ENCODE measurements at regions not wholly inside any gene's neighbourhood (a gene's known extent, or its start where the extent isn't known, plus 50 kb on each side); places are given as distances from the start of the nearest gene placed in this dataset.

- H3K79me2 ChIP-seq (ENCODE audit: control insufficient read depth, insufficient read depth, low read length), result no peaks in the 10 kb centered on the region
- no peaks in the 10 kb centered on the region for H3K4me1 ChIP-seq (ENCODE audit: control insufficient read depth, insufficient read depth, low read length)
- CTCF ChIA-PET, result no interaction called here
- no peak overlapping the region for H3K27ac ChIP-seq (ENCODE audit: control insufficient read depth, insufficient read depth)
- H4K20me1 ChIP-seq (ENCODE audit: control insufficient read depth, insufficient read depth), result no peaks in the 10 kb centered on the region
- no peak for TF ChIP-seq TCF7 (IDR thresholded peaks at IDR 0.05; ENCODE audit: borderline replicate concordance)
- TF ChIP-seq ZNF384 (IDR thresholded peaks at IDR 0.05; ENCODE audit: borderline replicate concordance, low read depth, low read length), result no peak
- TF ChIP-seq NFXL1 (IDR thresholded peaks at IDR 0.05; ENCODE audit: borderline replicate concordance), result no peak
- TF ChIP-seq ZNF274 (IDR thresholded peaks at IDR 0.05; ENCODE audit: insufficient read depth, insufficient read length), result no peak
- no peak for TF ChIP-seq HDGF (IDR thresholded peaks at IDR 0.05)
- TF ChIP-seq, protein P1, sequence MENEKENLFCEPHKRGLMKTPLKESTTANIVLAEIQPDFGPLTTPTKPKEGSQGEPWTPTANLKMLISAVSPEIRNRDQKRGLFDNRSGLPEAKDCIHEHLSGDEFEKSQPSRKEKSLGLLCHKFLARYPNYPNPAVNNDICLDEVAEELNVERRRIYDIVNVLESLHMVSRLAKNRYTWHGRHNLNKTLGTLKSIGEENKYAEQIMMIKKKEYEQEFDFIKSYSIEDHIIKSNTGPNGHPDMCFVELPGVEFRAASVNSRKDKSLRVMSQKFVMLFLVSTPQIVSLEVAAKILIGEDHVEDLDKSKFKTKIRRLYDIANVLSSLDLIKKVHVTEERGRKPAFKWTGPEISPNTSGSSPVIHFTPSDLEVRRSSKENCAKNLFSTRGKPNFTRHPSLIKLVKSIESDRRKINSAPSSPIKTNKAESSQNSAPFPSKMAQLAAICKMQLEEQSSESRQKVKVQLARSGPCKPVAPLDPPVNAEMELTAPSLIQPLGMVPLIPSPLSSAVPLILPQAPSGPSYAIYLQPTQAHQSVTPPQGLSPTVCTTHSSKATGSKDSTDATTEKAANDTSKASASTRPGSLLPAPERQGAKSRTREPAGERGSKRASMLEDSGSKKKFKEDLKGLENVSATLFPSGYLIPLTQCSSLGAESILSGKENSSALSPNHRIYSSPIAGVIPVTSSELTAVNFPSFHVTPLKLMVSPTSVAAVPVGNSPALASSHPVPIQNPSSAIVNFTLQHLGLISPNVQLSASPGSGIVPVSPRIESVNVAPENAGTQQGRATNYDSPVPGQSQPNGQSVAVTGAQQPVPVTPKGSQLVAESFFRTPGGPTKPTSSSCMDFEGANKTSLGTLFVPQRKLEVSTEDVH (IDR thresholded peaks at IDR 0.05; ENCODE audit: low read depth, partially characterized antibody), result no peak
- SMC1A ChIA-PET (ENCODE audit: uncharacterized antibody, unreplicated experiment), result no interaction called here
- no peaks in the 10 kb centered on the region for H3K27me3 ChIP-seq (replicated peaks in 1 of 2; ENCODE audit: control insufficient read depth in 2 of 2, insufficient read depth in 2 of 2, low read length in 1 of 2)
- 23% methylated on average over 4 of the region's 4 CpGs for WGBS (ENCODE audit: insufficient coverage, insufficient replicate concordance, low lambda C conversion rate, missing lambda C conversion rate)
- no peak overlapping the region for H3K4me3 ChIP-seq
- RAD21 ChIA-PET (ENCODE audit: unreplicated experiment), result no interaction called here
- no peak for ATAC-seq
- intact Hi-C loops (cut with micrococcal nuclease; ENCODE audit: unreplicated experiment) (no loop called here), in situ Hi-C loops (cut with MboI) (no loop called here)
- no peak overlapping the region for H3K9ac ChIP-seq (ENCODE audit: control insufficient read depth, insufficient read depth, low read length)
- no peak for FAIRE-seq
- H3K36me3 ChIP-seq (ENCODE audit: control insufficient read depth in 2 of 2, insufficient read depth in 2 of 2, low read length in 1 of 2), result no peaks in the 10 kb centered on the region
- BruUV-seq (replicated peaks), result no TSS peak
- H3K9me3 ChIP-seq (replicated peaks; ENCODE audit: control insufficient read depth, insufficient read depth, low read length), result no peaks in the 10 kb centered on the region
- POLR2A ChIA-PET, result no interaction called here
- no peak overlapping the region for H3K4me2 ChIP-seq (ENCODE audit: control insufficient read depth, insufficient read depth)
- DNase-seq (ENCODE audit: low read depth, low spot score), result no peak
- no peak overlapping the region for H2AFZ ChIP-seq (ENCODE audit: control insufficient read depth, low read depth, low read length)
These were observed 1159.1 kb upstream of the CDH8 start for GRCh38 chr16:63195336-63195735.

DNA sequence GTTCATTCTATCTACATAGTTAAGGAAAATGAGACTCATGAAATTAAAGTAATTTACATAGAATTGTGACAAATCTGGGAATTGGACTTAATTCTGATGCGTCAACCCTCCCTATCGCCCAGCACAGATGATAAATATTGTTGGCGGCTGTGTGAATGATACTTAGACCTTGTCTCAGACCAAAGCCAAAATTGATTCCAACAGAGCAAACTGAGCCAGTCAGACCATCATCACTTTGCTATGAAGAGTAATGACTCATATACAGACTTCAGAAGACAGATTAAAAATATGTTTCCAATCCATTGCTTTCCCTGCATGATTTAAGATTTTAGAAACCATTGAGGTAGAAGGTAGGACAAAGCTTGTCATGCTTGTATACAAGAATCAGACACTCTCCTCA is 1156.7 kb upstream of the CDH8 start:
- Histone ChIP-seq H3K4me3 (no peak overlapping the region), H3K4me1 (ENCODE audit: control insufficient read depth, insufficient read depth, low read length) (no peaks in the 10 kb centered on the region), H3K9ac (ENCODE audit: control insufficient read depth, insufficient read depth, low read length) (no peak overlapping the region), H2AFZ (ENCODE audit: control insufficient read depth, low read depth, low read length) (no peak overlapping the region), H3K4me2 (ENCODE audit: control insufficient read depth, insufficient read depth) (no peak overlapping the region), H3K9me3 (replicated peaks; ENCODE audit: control insufficient read depth, insufficient read depth, low read length) (no peaks in the 10 kb centered on the region), H3K27me3 (replicated peaks in 1 of 2; ENCODE audit: control insufficient read depth in 2 of 2, insufficient read depth in 2 of 2, low read length in 1 of 2) (no peaks in the 10 kb centered on the region), H3K36me3 (ENCODE audit: control insufficient read depth in 2 of 2, insufficient read depth in 2 of 2, low read length in 1 of 2) (no peaks in the 10 kb centered on the region), H3K27ac (ENCODE audit: control insufficient read depth, insufficient read depth) (no peak overlapping the region), H4K20me1 (ENCODE audit: control insufficient read depth, insufficient read depth) (no peaks in the 10 kb centered on the region), H3K79me2 (ENCODE audit: control insufficient read depth, insufficient read depth, low read length) (no peaks in the 10 kb centered on the region)
- FAIRE-seq (no peak), ATAC-seq (no peak), DNase-seq (ENCODE audit: low read depth, low spot score) (no peak)
- BruUV-seq (replicated peaks), result no TSS peak
- intact Hi-C loops (cut with micrococcal nuclease; ENCODE audit: unreplicated experiment), result no loop called here
- POLR2A ChIA-PET, result no interaction called here
- in situ Hi-C loops (cut with MboI), result no loop called here
- CTCF ChIA-PET, result no interaction called here
- 73% methylated on average over 3 of the region's 3 CpGs for WGBS (ENCODE audit: insufficient coverage, insufficient replicate concordance, low lambda C conversion rate, missing lambda C conversion rate)
- SMC1A ChIA-PET (ENCODE audit: uncharacterized antibody, unreplicated experiment), result interaction anchor here (0.6 kb wide), 1 partner anchor 141 kb away, joined by 3 read pairs; no protein-coding TSS in a partner anchor
- RAD21 ChIA-PET (ENCODE audit: unreplicated experiment), result no interaction called here
- TF ChIP-seq PAX8 (IDR thresholded peaks at IDR 0.05), result no peak
- no peak for TF ChIP-seq BRCA1 (IDR thresholded peaks at IDR 0.05; ENCODE audit: low read depth, low read length)
- no peak for TF ChIP-seq POLR2AphosphoS2 (IDR thresholded peaks at IDR 0.05; ENCODE audit: low read depth, low read length)
- no peak for TF ChIP-seq NR2C2 (IDR thresholded peaks at IDR 0.05; ENCODE audit: borderline replicate concordance, control insufficient read depth, insufficient read length, low read depth)
- no peak for TF ChIP-seq RFX5 (IDR thresholded peaks at IDR 0.05; ENCODE audit: low read depth, low read length)
- TF ChIP-seq CHD2 (IDR thresholded peaks at IDR 0.05; ENCODE audit: borderline replicate concordance, low read depth, low read length), result no peak
- TF ChIP-seq, protein P2, sequence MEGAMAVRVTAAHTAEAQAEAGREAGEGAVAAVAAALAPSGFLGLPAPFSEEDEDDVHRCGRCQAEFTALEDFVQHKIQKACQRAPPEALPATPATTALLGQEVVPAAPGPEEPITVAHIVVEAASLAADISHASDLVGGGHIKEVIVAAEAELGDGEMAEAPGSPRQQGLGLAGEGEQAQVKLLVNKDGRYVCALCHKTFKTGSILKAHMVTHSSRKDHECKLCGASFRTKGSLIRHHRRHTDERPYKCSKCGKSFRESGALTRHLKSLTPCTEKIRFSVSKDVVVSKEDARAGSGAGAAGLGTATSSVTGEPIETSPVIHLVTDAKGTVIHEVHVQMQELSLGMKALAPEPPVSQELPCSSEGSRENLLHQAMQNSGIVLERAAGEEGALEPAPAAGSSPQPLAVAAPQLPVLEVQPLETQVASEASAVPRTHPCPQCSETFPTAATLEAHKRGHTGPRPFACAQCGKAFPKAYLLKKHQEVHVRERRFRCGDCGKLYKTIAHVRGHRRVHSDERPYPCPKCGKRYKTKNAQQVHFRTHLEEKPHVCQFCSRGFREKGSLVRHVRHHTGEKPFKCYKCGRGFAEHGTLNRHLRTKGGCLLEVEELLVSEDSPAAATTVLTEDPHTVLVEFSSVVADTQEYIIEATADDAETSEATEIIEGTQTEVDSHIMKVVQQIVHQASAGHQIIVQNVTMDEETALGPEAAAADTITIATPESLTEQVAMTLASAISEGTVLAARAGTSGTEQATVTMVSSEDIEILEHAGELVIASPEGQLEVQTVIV (IDR thresholded peaks at IDR 0.05; ENCODE audit: borderline replicate concordance, partially characterized antibody), result no peak
- TF ChIP-seq USF2 (IDR thresholded peaks at IDR 0.05; ENCODE audit: borderline replicate concordance, low read depth, low read length), result no peak
